GM12875 (cell line): ENCODE measurements at regions not wholly inside any gene's neighbourhood (a gene's known extent, or its start where the extent isn't known, plus 50 kb on each side); places are given as distances from the start of the nearest gene placed in this dataset.

Experiments used
- H3K4me3 ChIP-seq: one replicate; pipeline ENCODE4 v1.5.1; 2011; ENCODE audit warnings: low read depth, low read length, control low read depth
- CTCF ChIP-seq: IDR thresholded peaks from 2 replicates; pipeline ENCODE4 v1.5.1; 2011; ENCODE audit warnings: low read depth, mild to moderate bottlenecking, control low read depth, inconsistent platforms, low read length, moderate library complexity, borderline replicate concordance; ENCODE audit not compliant: insufficient read depth

GRCh38 chr7:31437250-31437865 lies 76.5 kb upstream of the ITPRID1 start:
- H3K4me3 ChIP-seq: no peak overlapping the region
- no peak for TF ChIP-seq CTCF

GRCh38 chr7:31439165-31439564 lies 74.7 kb upstream of the ITPRID1 start:
- H3K4me3 ChIP-seq: no peak overlapping the region
- TF ChIP-seq CTCF: no peak

- TF ChIP-seq CTCF: no peak
- no peak overlapping the region for H3K4me3 ChIP-seq
Measured at GRCh38 chr7:31440511-31440910, 73.4 kb upstream of the ITPRID1 start.

- H3K4me3 ChIP-seq: no peak overlapping the region
- TF ChIP-seq CTCF: no peak
Measured at GRCh38 chr7:31442626-31443025, 71.3 kb upstream of the ITPRID1 start.

- no peak overlapping the region for H3K4me3 ChIP-seq
- peak; percentile 55; the same call in 1 of the 2 replicates for TF ChIP-seq CTCF
Measured at GRCh38 chr7:31443457-31443856, 70.4 kb upstream of the ITPRID1 start.

GRCh38 chr7:31444196-31444595 lies 69.7 kb upstream of the ITPRID1 start:
- TF ChIP-seq CTCF: no peak
- no peak overlapping the region for H3K4me3 ChIP-seq

GRCh38 chr7:31445686-31446355 lies 68.1 kb upstream of the ITPRID1 start:
- H3K4me3 ChIP-seq: no peak overlapping the region
- TF ChIP-seq CTCF: no peak
